PC-9 (cell line): ENCODE measurements at regions not wholly inside any gene's neighbourhood (a gene's known extent, or its start where the extent isn't known, plus 50 kb on each side); places are given as distances from the start of the nearest gene placed in this dataset.

Experiments
- BruUV-seq: library from RNA; stranded (reverse); fragments of 400-500 nt; replicated peaks from 2 replicates; lab custom pipeline; 2021; lab: Mats Ljungman, UMichigan
- CTCF ChIA-PET: fragments of 300-600 bp; sonication (Branson Sonifier 250); formaldehyde crosslinking; loops from one replicate; lab custom pipeline; 2022; ENCODE audit warnings: antibody characterized with exemption; lab: Charles Lee
- POLR2A ChIA-PET: fragments of 300-600 bp; sonication (Branson Sonifier 250); formaldehyde crosslinking; loops from one replicate; lab custom pipeline; 2022; ENCODE audit warnings: antibody characterized with exemption; ENCODE audit not compliant: unreplicated experiment; lab: Charles Lee
- DNase-seq, 2 experiments: peaks; one replicate each; pipeline versions ENCODE4 v3.0.0 to v3.0.0-alpha.2; 2015 to 2022; ENCODE audit warnings: mixed read lengths in 1 of 2
- H2AFZ ChIP-seq: fragments of 200-600 bp; sonication (generic); 2 replicates; pipeline ENCODE4 v1.8.1; 2017; ENCODE audit warnings: antibody characterized with exemption
- H3F3A ChIP-seq: fragments of 200-600 bp; sonication (generic); 2 replicates; pipeline ENCODE4 v1.8.1; 2017; ENCODE audit warnings: antibody characterized with exemption, mild to moderate bottlenecking, low read depth; ENCODE audit not compliant: insufficient read depth
- H3K27ac ChIP-seq: fragments of 200-600 bp; sonication (generic); 2 replicates; pipeline ENCODE4 v1.6.1; 2016; ENCODE audit warnings: mixed run types
- H3K27me3 ChIP-seq: fragments of 200-600 bp; sonication (generic); 2 replicates; pipeline ENCODE4 v1.6.1; 2016; ENCODE audit warnings: low read depth, mixed run types; ENCODE audit not compliant: insufficient read depth
- H3K36me3 ChIP-seq: fragments of 200-600 bp; sonication (generic); 2 replicates; pipeline ENCODE4 v1.6.1; 2016; ENCODE audit warnings: low read depth, mixed run types
- H3K4me1 ChIP-seq: fragments of 200-600 bp; sonication (generic); replicated peaks from 2 replicates; pipeline ENCODE4 v1.6.1; 2016; ENCODE audit warnings: mixed run types; ENCODE audit not compliant: insufficient read depth
- H3K4me2 ChIP-seq: fragments of 200-600 bp; sonication (generic); 2 replicates; pipeline ENCODE4 v1.6.1; 2017; ENCODE audit warnings: mixed run types
- H3K4me3 ChIP-seq: fragments of 200-600 bp; sonication (generic); 2 replicates; pipeline ENCODE4 v1.6.1; 2016; ENCODE audit warnings: mixed run types
- H3K79me2 ChIP-seq: fragments of 200-600 bp; sonication (generic); 2 replicates; pipeline ENCODE4 v1.6.1; 2017; ENCODE audit warnings: low read depth, mixed run types
- H3K9me2 ChIP-seq: fragments of 200-600 bp; sonication (generic); 2 replicates; pipeline ENCODE4 v1.8.1; 2017; ENCODE audit warnings: mild to moderate bottlenecking; ENCODE audit not compliant: insufficient read depth
- H3K9me3 ChIP-seq: fragments of 200-600 bp; sonication (generic); 2 replicates; pipeline ENCODE4 v1.8.1; 2016; ENCODE audit warnings: low read depth; ENCODE audit not compliant: insufficient read depth
- H4K20me1 ChIP-seq: fragments of 200-600 bp; sonication (generic); 2 replicates; pipeline ENCODE4 v1.8.1; 2017; ENCODE audit not compliant: insufficient read depth
- CTCF ChIP-seq: fragments of 200-600 bp; sonication (generic); conservative IDR thresholded peaks from 2 replicates; pipeline ENCODE4 v1.6.1; 2017; ENCODE audit warnings: mixed run types, antibody characterized with exemption, mild to moderate bottlenecking, moderate library complexity
- EZH2 ChIP-seq: fragments of 200-600 bp; sonication (generic); IDR thresholded peaks from 2 replicates; pipeline ENCODE4 v1.8.0; 2017; ENCODE audit warnings: antibody characterized with exemption, low read depth
- intact Hi-C: fragments of 100-400 bp; cut with micrococcal nuclease; formaldehyde crosslinking; loops from one replicate; pipeline ENCODE4 v1.10.0; 2022; ENCODE audit not compliant: unreplicated experiment

DNA sequence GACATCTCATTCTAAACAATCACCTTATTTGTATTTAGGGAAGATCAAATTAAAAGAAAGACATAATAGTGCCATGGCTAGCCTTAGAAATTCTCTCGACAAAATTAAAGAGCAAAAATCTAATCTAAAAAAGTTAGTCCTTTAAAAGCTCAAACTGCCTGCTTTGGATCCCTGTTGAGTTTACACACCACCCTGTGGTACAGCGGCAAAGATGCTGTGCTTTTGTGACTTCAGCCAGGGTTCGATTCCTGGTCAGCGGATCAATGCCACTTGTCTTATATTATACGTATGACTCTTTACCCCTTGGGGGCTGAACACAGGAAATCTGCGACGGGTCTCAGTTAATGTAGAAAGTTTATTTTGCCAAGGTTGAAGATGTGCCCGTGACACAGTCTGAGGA lies 51.3 kb upstream of the VOPP1 start:
- no peaks in the 10 kb centered on the region for H4K20me1 ChIP-seq
- no peaks in the 10 kb centered on the region for H3F3A ChIP-seq
- H3K79me2 ChIP-seq, result no peaks in the 10 kb centered on the region
- intact Hi-C loops, result no loop called here
- H3K9me3 ChIP-seq, result peaks cover 53% of the 10 kb centered on the region
- H3K4me2 ChIP-seq, result no peak overlapping the region
- H3K4me3 ChIP-seq, result no peak overlapping the region
- ChIA-PET CTCF (no interaction called here), POLR2A (no interaction called here)
- H3K36me3 ChIP-seq, result no peaks in the 10 kb centered on the region
- no peak overlapping the region for H2AFZ ChIP-seq
- no peak overlapping the region for H3K27ac ChIP-seq
- no peaks in the 10 kb centered on the region for H3K9me2 ChIP-seq
- TF ChIP-seq EZH2 (no peak), CTCF (no peak)
- peaks cover 42% of the 10 kb centered on the region for H3K27me3 ChIP-seq
- BruUV-seq, result no TSS peak
- H3K4me1 ChIP-seq, result no peaks in the 10 kb centered on the region
- DNase-seq, result no peak

GRCh38 chr7:55622241-55622640 lies 49.9 kb upstream of the VOPP1 start:
- ChIA-PET POLR2A (no interaction called here), CTCF (no interaction called here)
- H3K79me2 ChIP-seq, result no peaks in the 10 kb centered on the region
- H3K27ac ChIP-seq, result no peak overlapping the region
- no peak overlapping the region for H3K4me2 ChIP-seq
- H3K9me3 ChIP-seq, result peaks cover 55% of the 10 kb centered on the region
- 0 out of 2 replicates have a peak, but pooled peaks cover 2% of the 10 kb centered on the region for H3K9me2 ChIP-seq
- H2AFZ ChIP-seq, result no peak overlapping the region
- TF ChIP-seq CTCF (no peak), EZH2 (no peak)
- no peak for DNase-seq
- H4K20me1 ChIP-seq, result no peaks in the 10 kb centered on the region
- H3K36me3 ChIP-seq, result no peaks in the 10 kb centered on the region
- intact Hi-C loops, result no loop called here
- H3K27me3 ChIP-seq, result peaks cover 43% of the 10 kb centered on the region
- no peaks in the 10 kb centered on the region for H3K4me1 ChIP-seq
- no peaks in the 10 kb centered on the region for H3F3A ChIP-seq
- BruUV-seq, result no TSS peak
- no peak overlapping the region for H3K4me3 ChIP-seq
